Fibroblast of the aortic adventitia (primary cell): ENCODE measurements at regions not wholly inside any gene's neighbourhood (a gene's known extent, or its start where the extent isn't known, plus 50 kb on each side); places are given as distances from the start of the nearest gene placed in this dataset.

ENCODE experiments used
- DNase-seq: peaks from one replicate; pipeline ENCODE4 v3.0.0-alpha.2; 2010; ENCODE audit warnings: low read depth
- H3K4me3 ChIP-seq: 2 replicates; pipeline ENCODE4 v1.5.1; 2011; ENCODE audit warnings: low read depth, mild to moderate bottlenecking, control low read depth, low read length, moderate library complexity
- TF ChIP-seq, protein P1 (sequence below): IDR thresholded peaks from 2 replicates; pipeline ENCODE4 v1.5.1; 2011; ENCODE audit warnings: mild to moderate bottlenecking, low read length, control low read depth, inconsistent platforms; ENCODE audit not compliant: insufficient read depth

DNA sequence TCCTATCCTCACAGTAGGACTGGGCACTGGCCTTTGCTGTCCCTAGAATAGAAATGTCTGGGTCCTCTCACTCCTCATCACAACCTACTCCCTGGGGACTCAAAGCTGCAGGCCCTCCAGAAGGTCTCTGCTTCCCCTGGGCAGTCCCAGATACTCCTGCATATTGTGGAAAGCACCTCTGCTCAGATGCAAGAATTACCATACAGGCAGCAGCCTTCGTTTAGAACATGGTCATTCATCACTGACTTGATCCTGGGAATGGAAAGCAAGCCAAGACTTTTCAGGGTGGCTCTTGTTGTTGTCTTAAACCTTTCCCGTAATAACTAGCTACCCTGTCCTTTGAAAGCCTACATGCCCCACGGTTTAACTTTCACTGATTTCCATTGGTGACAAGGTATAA lies 53.1 kb upstream of the NPAS2 start:
- TF ChIP-seq, protein P1, sequence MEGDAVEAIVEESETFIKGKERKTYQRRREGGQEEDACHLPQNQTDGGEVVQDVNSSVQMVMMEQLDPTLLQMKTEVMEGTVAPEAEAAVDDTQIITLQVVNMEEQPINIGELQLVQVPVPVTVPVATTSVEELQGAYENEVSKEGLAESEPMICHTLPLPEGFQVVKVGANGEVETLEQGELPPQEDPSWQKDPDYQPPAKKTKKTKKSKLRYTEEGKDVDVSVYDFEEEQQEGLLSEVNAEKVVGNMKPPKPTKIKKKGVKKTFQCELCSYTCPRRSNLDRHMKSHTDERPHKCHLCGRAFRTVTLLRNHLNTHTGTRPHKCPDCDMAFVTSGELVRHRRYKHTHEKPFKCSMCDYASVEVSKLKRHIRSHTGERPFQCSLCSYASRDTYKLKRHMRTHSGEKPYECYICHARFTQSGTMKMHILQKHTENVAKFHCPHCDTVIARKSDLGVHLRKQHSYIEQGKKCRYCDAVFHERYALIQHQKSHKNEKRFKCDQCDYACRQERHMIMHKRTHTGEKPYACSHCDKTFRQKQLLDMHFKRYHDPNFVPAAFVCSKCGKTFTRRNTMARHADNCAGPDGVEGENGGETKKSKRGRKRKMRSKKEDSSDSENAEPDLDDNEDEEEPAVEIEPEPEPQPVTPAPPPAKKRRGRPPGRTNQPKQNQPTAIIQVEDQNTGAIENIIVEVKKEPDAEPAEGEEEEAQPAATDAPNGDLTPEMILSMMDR, result no peak
- no peak for DNase-seq
- H3K4me3 ChIP-seq, result no peak overlapping the region

- no peak overlapping the region for H3K4me3 ChIP-seq
- peak; percentile 78 for DNase-seq
- TF ChIP-seq, protein P1, result no peak
Measured at GRCh38 chr2:100767224-100767653, 52.7 kb upstream of the NPAS2 start.

GRCh38 chr2:100767810-100768806 lies 51.8 kb upstream of the NPAS2 start:
- no peak for DNase-seq
- no peak overlapping the region for H3K4me3 ChIP-seq
- TF ChIP-seq, protein P1, result no peak
